Adrenal gland (tissue), 9 donors: ENCODE measurements at regions not wholly inside any gene's neighbourhood (a gene's known extent, or its start where the extent isn't known, plus 50 kb on each side); places are given as distances from the start of the nearest gene placed in this dataset.

Source experiments
- DNase-seq, 7 donors: peaks; one replicate each; pipeline ENCODE4 v3.0.0-alpha.2; 2019 to 2020
- H3K27ac ChIP-seq, 5 donors: fragments of 200-600 bp; sonication (generic) in 4 of 5; 1 replicate in 3 of 5; 2 replicates in 2 of 5; pipeline versions ENCODE4 v1.5.1 to v1.8.0; 2016 to 2020; ENCODE audit warnings: mild to moderate bottlenecking in 1 of 5
- H3K27me3 ChIP-seq: fragments of 200-600 bp; 2 replicates; pipeline ENCODE4 v1.8.0; 2021
- H3K36me3 ChIP-seq, 2 donors: fragments of 200-600 bp; replicated peaks in 1 of 2; 1 replicate in 1 of 2; 2 replicates in 1 of 2; pipeline versions ENCODE4 v1.5.1 to v1.8.0; 2018 to 2022
- H3K4me1 ChIP-seq, 2 donors: fragments of 200-600 bp; replicated peaks in 1 of 2; 1 replicate in 1 of 2; 2 replicates in 1 of 2; pipeline versions ENCODE4 v1.5.1 to v1.8.0; 2018 to 2021
- H3K4me3 ChIP-seq, 4 donors: fragments of 200-600 bp; sonication (generic) in 3 of 4; one replicate each; pipeline ENCODE4 v1.5.1; 2016 to 2018
- H3K9me3 ChIP-seq, 3 donors: fragments of 200-600 bp; sonication (generic) in 1 of 3; replicated peaks in 1 of 3; 1 replicate in 2 of 3; 2 replicates in 1 of 3; pipeline versions ENCODE4 v1.5.1 to v1.8.0; 2016 to 2021
- CTCF ChIP-seq, 6 experiments: fragments of 450-650 bp in 4 of 6; fragments of 200-600 bp in 2 of 6; sonication (generic) in 1 of 6; IDR thresholded peaks; 1 replicate in 5 of 6; 2 replicates in 1 of 6; pipeline versions ENCODE4 v1.5.1 to v1.8.0; 2016 to 2021; ENCODE audit warnings: antibody characterized with exemption in 6 of 6, mild to moderate bottlenecking in 2 of 6, moderate library complexity in 1 of 6
- POLR2A ChIP-seq, 2 donors: fragments of 450-650 bp; IDR thresholded peaks; one replicate each; pipeline ENCODE4 v1.6.1; 2017; ENCODE audit warnings: antibody characterized with exemption in 2 of 2, mild to moderate bottlenecking in 2 of 2, moderate library complexity in 1 of 2
- WGBS, 4 donors: extraction: QIAGEN DNeasy Blood & Tissue Kit in 2 of 4; methylation state at CpG; one replicate each; pipeline versions ENCODE4 v1.1.5 to v1.1.7; 2013 to 2017; 5-methylcytosine and 5-hydroxymethylcytosine counted together
- intact Hi-C, 2 donors: fragments of 100-400 bp; cut with DNase I; formaldehyde crosslinking; loops; one replicate each; pipeline versions ENCODE4 v1.14.1 to v1.15.0; 2022 to 2023
- donor health status: healthy with polysubstance abuse.
- donor health status: Bipolar disorder and iron deficiency.
- donor health status: DM: yes; HTN: yes; CAD: no.
- donor health status: DM: no; HTN: no; CAD: no.
- donor health status: DM: no; HTN: no; CAD: no.

GRCh38 chr5:16013334-16014065 is 166.1 kb downstream of the MARCHF11 start:
- H3K4me3 ChIP-seq = no peak overlapping the region
- TF ChIP-seq CTCF (IDR thresholded peaks at IDR 0.05) = no peak
- no peak for TF ChIP-seq POLR2A (IDR thresholded peaks at IDR 0.05)
- WGBS, 4 donors = 53 to 68% (median 62%) methylated on average over 3 of the region's 3 CpGs
- H3K4me1 ChIP-seq = no peaks in the 10 kb centered on the region
- peaks cover 0 to 4% (median 0%) of the 10 kb centered on the region in 3 donors for H3K9me3 ChIP-seq
- no peaks in the 10 kb centered on the region for H3K36me3 ChIP-seq
- DNase-seq = no peak
- H3K27me3 ChIP-seq = no peaks in the 10 kb centered on the region
- H3K27ac ChIP-seq = no peak overlapping the region
- intact Hi-C loops = no loop called here

GRCh38 chr5:16009256-16009655 is 170.3 kb downstream of the MARCHF11 start:
- Histone ChIP-seq H3K27me3 (no peaks in the 10 kb centered on the region), H3K4me1 (no peaks in the 10 kb centered on the region), H3K9me3 (peaks cover 0 to 4% (median 0%) of the 10 kb centered on the region in 3 donors), H3K4me3 (no peak overlapping the region), H3K36me3 (no peaks in the 10 kb centered on the region), H3K27ac (no peak overlapping the region)
- intact Hi-C loops = no loop called here
- TF ChIP-seq POLR2A (IDR thresholded peaks at IDR 0.05) (no peak), CTCF (IDR thresholded peaks at IDR 0.05) (no peak)
- no peak for DNase-seq

DNA sequence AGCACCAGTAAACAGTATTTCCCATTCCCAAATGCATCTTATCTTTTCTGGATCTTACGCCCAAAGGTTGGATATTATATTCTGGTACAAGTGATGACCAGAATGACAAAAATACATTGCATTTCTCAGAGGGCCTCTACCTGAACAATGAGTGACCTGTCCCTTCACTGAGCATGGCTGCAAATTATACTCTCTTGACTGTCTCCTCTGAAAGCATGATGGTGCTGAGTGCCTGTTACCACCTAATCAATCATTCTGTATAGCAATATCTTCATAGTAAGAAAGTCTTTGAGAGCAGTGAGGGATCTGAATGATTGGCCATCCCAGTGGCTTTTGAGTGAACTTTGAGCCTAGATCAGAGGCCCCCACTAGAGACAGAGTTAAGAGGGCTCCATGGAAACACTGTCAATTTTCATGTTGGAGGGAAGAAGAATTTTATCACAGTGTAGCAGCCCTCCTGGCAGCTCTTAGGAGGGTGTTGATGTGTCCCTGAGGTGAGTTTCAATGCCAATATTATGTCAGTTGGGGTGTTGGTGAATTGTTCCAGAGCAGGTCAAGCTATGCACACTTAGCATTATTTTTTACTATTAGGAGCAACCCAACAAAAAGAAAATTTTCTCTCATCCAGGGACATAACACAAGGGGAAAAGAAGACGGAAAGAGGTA is 171.7 kb downstream of the MARCHF11 start:
- H3K4me3 ChIP-seq = no peak overlapping the region
- H3K27ac ChIP-seq = no peak overlapping the region
- intact Hi-C loops = no loop called here
- no peak for DNase-seq
- no peaks in the 10 kb centered on the region for H3K27me3 ChIP-seq
- TF ChIP-seq POLR2A (IDR thresholded peaks at IDR 0.05) (no peak), CTCF (IDR thresholded peaks at IDR 0.05) (no peak)
- no peaks in the 10 kb centered on the region for H3K4me1 ChIP-seq
- no peaks in the 10 kb centered on the region for H3K36me3 ChIP-seq
- WGBS, 4 donors = 82 to 97% (median 88%) methylated on average over 2 of the region's 2 CpGs
- H3K9me3 ChIP-seq = peaks cover 0 to 4% (median 0%) of the 10 kb centered on the region in 3 donors

- Histone ChIP-seq H3K27ac (no peak overlapping the region), H3K27me3 (no peaks in the 10 kb centered on the region), H3K4me3 (no peak overlapping the region), H3K36me3 (no peaks in the 10 kb centered on the region), H3K9me3 (peaks cover 0 to 4% (median 0%) of the 10 kb centered on the region in 3 donors), H3K4me1 (no peaks in the 10 kb centered on the region)
- TF ChIP-seq CTCF (IDR thresholded peaks at IDR 0.05) (no peak), POLR2A (IDR thresholded peaks at IDR 0.05) (no peak)
- intact Hi-C loops = no loop called here
- DNase-seq = no peak
Measured at GRCh38 chr5:16005225-16005624, 174.4 kb downstream of the MARCHF11 start.
